ENCODE measurements at regions not wholly inside any gene's neighbourhood (a gene's known extent, or its start where the extent isn't known, plus 50 kb on each side); places are given as distances from the start of the nearest gene placed in this dataset.

GRCh38 chr9:26263478-26263877, 585.2 kb upstream of the TUSC1 start:
- H3K9me3 Mint-ChIP-seq = peaks cover 8% of the 10 kb centered on the region
- TF ChIP-seq CTCF (conservative IDR thresholded peaks at IDR 0.05) = no peak
- H3K4me1 Mint-ChIP-seq = no peaks in the 10 kb centered on the region
- no peak for DNase-seq (ENCODE audit: low read depth, low spot score)
- no peaks in the 10 kb centered on the region for H3K27me3 Mint-ChIP-seq (ENCODE audit: low read depth)
- H3K27ac Mint-ChIP-seq (ENCODE audit: unreplicated experiment) = no peak overlapping the region
- no peak overlapping the region for H3K4me3 Mint-ChIP-seq
- no peaks in the 10 kb centered on the region for H3K36me3 Mint-ChIP-seq (ENCODE audit: low read depth)

DNA sequence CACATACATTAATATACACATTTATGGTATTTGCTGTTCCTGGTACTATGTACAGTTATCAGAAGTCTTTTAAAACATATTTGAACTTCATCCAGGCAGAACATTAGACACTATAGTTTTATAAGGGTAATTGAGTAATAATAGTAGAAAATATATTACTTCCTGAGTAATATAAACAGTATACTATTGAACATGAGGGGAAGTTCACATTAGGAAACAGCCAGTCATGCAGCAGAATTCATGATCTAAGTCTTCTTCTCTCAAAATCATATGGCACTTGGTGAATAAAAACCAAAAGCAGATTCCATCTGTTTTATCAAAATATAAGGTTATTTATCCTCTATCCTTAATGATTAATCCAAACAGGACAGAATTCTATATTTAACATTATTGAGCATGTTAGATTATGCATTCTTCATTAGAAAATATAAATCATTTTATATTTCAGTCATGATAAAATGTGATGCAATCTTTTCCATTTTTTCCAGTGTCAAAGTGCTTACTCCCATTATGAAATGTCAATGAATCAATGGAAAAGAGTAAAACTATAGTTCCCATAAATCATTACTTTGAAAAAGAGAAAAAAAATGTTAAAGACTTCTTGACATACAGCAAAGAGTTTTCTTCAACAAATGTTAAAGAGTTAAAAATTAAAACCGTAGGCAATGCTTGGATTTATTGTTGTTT, 584.3 kb upstream of the TUSC1 start:
- no peak overlapping the region for H3K27ac Mint-ChIP-seq (ENCODE audit: unreplicated experiment)
- no peaks in the 10 kb centered on the region for H3K36me3 Mint-ChIP-seq (ENCODE audit: low read depth)
- TF ChIP-seq CTCF (conservative IDR thresholded peaks at IDR 0.05) = no peak
- no peaks in the 10 kb centered on the region for H3K4me1 Mint-ChIP-seq
- no peak for DNase-seq (ENCODE audit: low read depth, low spot score)
- no peak overlapping the region for H3K4me3 Mint-ChIP-seq
- H3K9me3 Mint-ChIP-seq = peaks cover 8% of the 10 kb centered on the region
- H3K27me3 Mint-ChIP-seq (ENCODE audit: low read depth) = no peaks in the 10 kb centered on the region

DNA sequence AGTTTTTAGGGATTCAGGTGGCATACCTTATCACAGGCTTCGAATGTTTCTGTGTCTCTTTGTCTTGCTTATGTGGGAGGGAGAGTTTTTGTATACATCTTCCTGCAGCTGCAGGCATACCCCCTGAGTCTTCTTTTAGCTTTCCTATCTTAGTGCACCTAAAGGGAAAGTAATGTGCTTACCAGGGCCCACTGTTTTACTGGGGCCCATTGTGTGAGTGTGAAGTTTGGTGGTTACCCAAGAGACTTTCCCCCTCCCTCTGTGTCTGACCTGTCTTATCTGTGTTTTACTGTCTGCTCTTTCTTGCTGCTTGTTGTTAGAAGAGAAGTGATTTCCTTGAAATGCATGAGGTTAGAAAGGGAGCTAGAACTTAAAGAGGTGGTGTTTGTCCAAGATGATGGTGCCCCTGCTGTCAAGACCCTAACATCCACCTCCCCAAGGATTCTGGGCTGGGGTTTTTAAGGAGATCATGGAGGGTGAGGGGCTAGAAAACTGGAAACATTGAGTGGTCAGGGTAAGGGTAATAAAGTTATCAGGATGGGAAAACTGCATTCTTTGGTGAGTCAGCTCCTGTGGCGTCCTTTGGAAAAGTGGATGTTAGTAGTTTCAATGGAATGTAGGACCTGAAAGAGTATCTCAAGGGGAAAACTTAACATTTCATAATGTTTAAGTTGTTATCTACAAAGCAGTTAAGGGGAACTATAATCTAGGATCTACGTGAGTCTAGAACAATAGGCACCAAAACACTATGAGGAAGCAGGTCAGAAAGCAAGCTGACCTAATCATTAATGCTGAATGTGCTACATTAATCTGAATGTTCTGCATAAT, 583.5 kb upstream of the TUSC1 start:
- peaks cover 8% of the 10 kb centered on the region for H3K9me3 Mint-ChIP-seq
- DNase-seq (ENCODE audit: low read depth, low spot score) = no peak
- no peaks in the 10 kb centered on the region for H3K27me3 Mint-ChIP-seq (ENCODE audit: low read depth)
- no peak for TF ChIP-seq CTCF (conservative IDR thresholded peaks at IDR 0.05)
- no peaks in the 10 kb centered on the region for H3K36me3 Mint-ChIP-seq (ENCODE audit: low read depth)
- H3K27ac Mint-ChIP-seq (ENCODE audit: unreplicated experiment) = no peak overlapping the region
- no peak overlapping the region for H3K4me3 Mint-ChIP-seq
- H3K4me1 Mint-ChIP-seq = no peaks in the 10 kb centered on the region

GRCh38 chr9:26260238-26260637, 582.0 kb upstream of the TUSC1 start:
- TF ChIP-seq CTCF (conservative IDR thresholded peaks at IDR 0.05) = no peak
- H3K27me3 Mint-ChIP-seq (ENCODE audit: low read depth) = no peaks in the 10 kb centered on the region
- no peak for DNase-seq (ENCODE audit: low read depth, low spot score)
- peaks cover 8% of the 10 kb centered on the region for H3K9me3 Mint-ChIP-seq
- H3K4me3 Mint-ChIP-seq = no peak overlapping the region
- H3K4me1 Mint-ChIP-seq = no peaks in the 10 kb centered on the region
- H3K36me3 Mint-ChIP-seq (ENCODE audit: low read depth) = no peaks in the 10 kb centered on the region
- no peak overlapping the region for H3K27ac Mint-ChIP-seq (ENCODE audit: unreplicated experiment)

- peaks cover 9% of the 10 kb centered on the region for H3K9me3 Mint-ChIP-seq
- no peak overlapping the region for H3K4me3 Mint-ChIP-seq
- peaks cover 9% of the 10 kb centered on the region for H3K36me3 Mint-ChIP-seq (ENCODE audit: low read depth)
- no peak for TF ChIP-seq CTCF (conservative IDR thresholded peaks at IDR 0.05)
- no peak for DNase-seq (ENCODE audit: low read depth, low spot score)
- no peaks in the 10 kb centered on the region for H3K4me1 Mint-ChIP-seq
- no peaks in the 10 kb centered on the region for H3K27me3 Mint-ChIP-seq (ENCODE audit: low read depth)
- no peak overlapping the region for H3K27ac Mint-ChIP-seq (ENCODE audit: unreplicated experiment)
These were observed 569.6 kb upstream of the TUSC1 start for GRCh38 chr9:26247861-26248260.
